ENCODE measurements at regions not wholly inside any gene's neighbourhood (a gene's known extent, or its start where the extent isn't known, plus 50 kb on each side); places are given as distances from the start of the nearest gene placed in this dataset.

GRCh38 chr18:47566809-47567208 lies 315.3 kb upstream of the SKOR2 start:
- no peak for TF ChIP-seq CTCF (conservative IDR thresholded peaks at IDR 0.05; ENCODE audit: control insufficient read depth, insufficient read depth, low read depth, low read length)
- H3K4me3 ChIP-seq (ENCODE audit: control insufficient read depth, low read depth, low read length): no peak overlapping the region
- DNase-seq (ENCODE audit: low read depth): no peak

- no peak for DNase-seq (ENCODE audit: low read depth)
- no peak for TF ChIP-seq CTCF (conservative IDR thresholded peaks at IDR 0.05; ENCODE audit: control insufficient read depth, insufficient read depth, low read depth, low read length)
- H3K4me3 ChIP-seq (ENCODE audit: control insufficient read depth, low read depth, low read length): no peak overlapping the region
Measured at GRCh38 chr18:47560723-47561715, 309.6 kb upstream of the SKOR2 start.

- no peak for TF ChIP-seq CTCF (conservative IDR thresholded peaks at IDR 0.05; ENCODE audit: control insufficient read depth, insufficient read depth, low read depth, low read length)
- no peak for DNase-seq (ENCODE audit: low read depth)
Measured at GRCh38 chr18:47558110-47558750, 306.8 kb upstream of the SKOR2 start.

GRCh38 chr18:47557160-47557559 lies 305.7 kb upstream of the SKOR2 start:
- no peak for DNase-seq (ENCODE audit: low read depth)
- no peak for TF ChIP-seq CTCF (conservative IDR thresholded peaks at IDR 0.05; ENCODE audit: control insufficient read depth, insufficient read depth, low read depth, low read length)
- no peak overlapping the region for H3K4me3 ChIP-seq (ENCODE audit: control insufficient read depth, low read depth, low read length)

More at GRCh38 chr18:47558110-47558750, 306.8 kb upstream of the SKOR2 start:
- H3K4me3 ChIP-seq (ENCODE audit: control insufficient read depth, low read depth, low read length): no peak overlapping the region

- DNase-seq (ENCODE audit: low read depth): no peak
- no peak for TF ChIP-seq CTCF (conservative IDR thresholded peaks at IDR 0.05; ENCODE audit: control insufficient read depth, insufficient read depth, low read depth, low read length)
- no peak overlapping the region for H3K4me3 ChIP-seq (ENCODE audit: control insufficient read depth, low read depth, low read length)
Measured at GRCh38 chr18:47552783-47553182, 301.3 kb upstream of the SKOR2 start.

DNA sequence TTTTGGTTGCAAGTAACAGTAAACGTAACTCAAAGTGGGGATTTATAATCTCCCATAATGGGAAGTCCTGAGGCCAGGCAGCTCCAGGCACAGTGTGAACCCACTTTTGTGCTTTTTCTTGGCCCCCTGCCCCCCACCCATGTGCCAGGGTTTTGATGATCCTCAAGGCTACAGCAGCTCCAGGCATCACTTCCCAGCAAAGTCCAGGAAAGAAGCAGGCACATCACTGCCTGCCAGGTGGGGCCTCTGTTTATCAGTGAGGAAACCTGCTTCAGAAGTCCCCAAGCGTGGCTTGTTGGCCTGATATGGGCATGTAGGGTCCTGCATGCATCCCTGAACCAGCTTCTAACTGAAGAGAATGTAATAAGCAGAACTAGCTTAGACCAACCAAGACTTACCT lies 299.2 kb upstream of the SKOR2 start:
- TF ChIP-seq CTCF (conservative IDR thresholded peaks at IDR 0.05; ENCODE audit: control insufficient read depth, insufficient read depth, low read depth, low read length): no peak
- no peak overlapping the region for H3K4me3 ChIP-seq (ENCODE audit: control insufficient read depth, low read depth, low read length)
- DNase-seq (ENCODE audit: low read depth): no peak
